ENCODE measurements at regions not wholly inside any gene's neighbourhood (a gene's known extent, or its start where the extent isn't known, plus 50 kb on each side); places are given as distances from the start of the nearest gene placed in this dataset.

- TF ChIP-seq CTCF (IDR thresholded peaks at IDR 0.05) (no peak), POLR2A (IDR thresholded peaks at IDR 0.05) (no peak), POLR2AphosphoS5 (IDR thresholded peaks at IDR 0.05) (no peak)
These were observed 839.2 kb downstream of the TBC1D22A start for GRCh38 chr22:47601666-47602065.
